K562 (cell line): ENCODE measurements at regions not wholly inside any gene's neighbourhood (a gene's known extent, or its start where the extent isn't known, plus 50 kb on each side); places are given as distances from the start of the nearest gene placed in this dataset.

Source experiments
- ATAC-seq: fragments of 200-7000 bp; cut with Tn5 transposase; 3 replicates; pipeline ENCODE4 v1.9.1; 2020; ENCODE audit warnings: moderate library complexity
- BruUV-seq: library from RNA; stranded (reverse); fragments of 400-500 nt; replicated peaks from 2 replicates; lab custom pipeline; 2021; lab: Mats Ljungman, UMichigan
- CTCF ChIA-PET: fragments of 300-600 bp; formaldehyde crosslinking; extraction: SDS; loops from one replicate; lab custom pipeline; 2021; ENCODE audit warnings: low intra/inter-chr PET ratio; lab: Yijun Ruan, JAX
- POLR2A ChIA-PET: fragments of 300-600, 350-650 bp; sonication (Branson Sonifier 250); formaldehyde crosslinking; extraction: SDS; loops from one replicate; lab custom pipeline; 2021; ENCODE audit warnings: antibody characterized with exemption, inconsistent platforms; lab: Yijun Ruan, JAX
- DNase-seq, 4 experiments: peaks; one replicate each; pipeline versions ENCODE4 v3.0.0 to v3.0.0-alpha.2; 2011 to 2018; ENCODE audit warnings: low spot score in 3 of 4, mixed read lengths in 3 of 4; ENCODE audit errors: extremely low read depth in 1 of 4
- FAIRE-seq: peaks from 2 replicates; lab custom pipeline; 2011; peaks lifted over from hg19 to GRCh38; lab: Jason Lieb, UNC
- H2AFZ ChIP-seq: 2 replicates; pipeline ENCODE4 v1.6.0; 2011; ENCODE audit warnings: low read depth, low read length, control low read depth, inconsistent platforms
- H3K27ac ChIP-seq: fragments of 200-600 bp; 3 replicates; pipeline ENCODE4 v1.8.0; 2011; ENCODE audit warnings: low read depth, mild to moderate bottlenecking, control low read depth, inconsistent platforms, low read length, moderate library complexity, mixed read lengths; ENCODE audit errors: extremely low read depth
- H3K27me3 ChIP-seq, 2 experiments: fragments of 300-600 bp in 1 of 2; 2 replicates in 1 of 2; 3 replicates in 1 of 2; pipeline versions ENCODE4 v1.6.0 to v1.8.0; 2011; ENCODE audit warnings: inconsistent platforms in 2 of 2, low read length in 2 of 2, mild to moderate bottlenecking in 1 of 2, mixed read lengths in 1 of 2, moderate library complexity in 1 of 2; ENCODE audit not compliant: control insufficient read depth in 2 of 2, insufficient read depth in 2 of 2
- H3K36me3 ChIP-seq: fragments of 300-600 bp; 3 replicates; pipeline ENCODE4 v1.8.0; 2011; ENCODE audit warnings: mild to moderate bottlenecking, low read length, inconsistent platforms; ENCODE audit not compliant: control insufficient read depth, insufficient read depth
- H3K4me1 ChIP-seq, 2 experiments: fragments of 200-600 bp in 1 of 2; replicated peaks in 1 of 2; 2 replicates in 1 of 2; 3 replicates in 1 of 2; pipeline versions ENCODE4 v1.5.1 to v1.8.0; 2011; ENCODE audit warnings: inconsistent platforms in 2 of 2, low read length in 2 of 2, mild to moderate bottlenecking in 1 of 2, mixed read lengths in 1 of 2, moderate library complexity in 1 of 2; ENCODE audit not compliant: control insufficient read depth in 2 of 2, insufficient read depth in 2 of 2
- H3K4me2 ChIP-seq: 2 replicates; pipeline ENCODE4 v1.6.1; 2011; ENCODE audit warnings: low read length, control low read depth, inconsistent platforms, mixed read lengths; ENCODE audit not compliant: insufficient read depth
- H3K4me3 ChIP-seq: fragments of 200-600 bp; sonication (generic), shearing (Covaris generic); 2 replicates; pipeline ENCODE4 v1.5.1; 2016; ENCODE audit warnings: control low read depth, inconsistent platforms
- H3K79me2 ChIP-seq: fragments of 200-600 bp; 3 replicates; pipeline ENCODE4 v1.8.0; 2011; ENCODE audit warnings: low read length, inconsistent platforms; ENCODE audit not compliant: control insufficient read depth, insufficient read depth
- H3K9ac ChIP-seq, 2 experiments: 2 replicates each; pipeline versions ENCODE4 v1.6.0 to v1.6.1; 2011; ENCODE audit warnings: low read depth in 2 of 2, low read length in 2 of 2, control low read depth in 1 of 2, inconsistent platforms in 1 of 2, mild to moderate bottlenecking in 1 of 2, mixed read lengths in 1 of 2; ENCODE audit not compliant: insufficient read depth in 1 of 2
- H3K9me1 ChIP-seq: one replicate; pipeline ENCODE4 v1.6.0; 2011; ENCODE audit warnings: inconsistent platforms, mild to moderate bottlenecking, low read length, moderate library complexity; ENCODE audit not compliant: control insufficient read depth, insufficient read depth
- H3K9me3 ChIP-seq: replicated peaks from 2 replicates; pipeline ENCODE4 v1.5.1; 2011; ENCODE audit warnings: low read depth, low read length, inconsistent platforms; ENCODE audit not compliant: control insufficient read depth, insufficient read depth
- H4K20me1 ChIP-seq: replicated peaks from 2 replicates; pipeline ENCODE4 v1.6.1; 2011; ENCODE audit warnings: low read length, inconsistent platforms, mixed read lengths; ENCODE audit not compliant: control insufficient read depth, insufficient read depth
- CBX8 ChIP-seq: fragments of 200-600 bp; sonication (generic); IDR thresholded peaks from 2 replicates; pipeline ENCODE4 v1.6.1; 2012; ENCODE audit warnings: borderline replicate concordance, mixed run types, low read depth, mild to moderate bottlenecking, moderate library complexity, mixed read lengths, low read length, control low read depth, inconsistent platforms; ENCODE audit not compliant: poor library complexity, severe bottlenecking; ENCODE audit errors: extremely low read depth
- HBP1 ChIP-seq: fragments of 450-650 bp; formaldehyde crosslinking; IDR thresholded peaks from 2 replicates; pipeline ENCODE4 v1.4.0; 2022; ENCODE audit warnings: missing genetic modification characterization
- MCM2 ChIP-seq: fragments of 450-650 bp; IDR thresholded peaks from 2 replicates; pipeline ENCODE4 v1.6.1; 2017; ENCODE audit warnings: low read depth, mild to moderate bottlenecking
- SMARCA5 ChIP-seq: fragments of 450-650 bp; IDR thresholded peaks from 2 replicates; pipeline ENCODE4 v1.6.1; 2016
- WGBS: fragments of 100-300 bp; shearing (Covaris generic); methylation state at CpG from one replicate; pipeline ENCODE4 v1.1.6; 2016; ENCODE audit warnings: low coverage, mixed read lengths; ENCODE audit not compliant: insufficient coverage; ENCODE audit errors: missing lambda C conversion rate; 5-methylcytosine and 5-hydroxymethylcytosine counted together
- in situ Hi-C: fragments of 300-500 bp; cut with MboI; formaldehyde crosslinking; loops from 4 replicates; pipeline ENCODE4 v1.15.0; 2018; ENCODE audit warnings: inconsistent platforms, mixed read lengths
- intact Hi-C: fragments of 100-400 bp; cut with micrococcal nuclease; formaldehyde crosslinking; loops from 2 replicates; pipeline ENCODE4 v1.14.2; 2022

- POLR2A ChIA-PET: no interaction called here
- Histone ChIP-seq H4K20me1 (no peaks in the 10 kb centered on the region), H3K79me2 (no peaks in the 10 kb centered on the region), H3K27me3 (no peaks in the 10 kb centered on the region), H3K4me1 (no peaks in the 10 kb centered on the region), H3K36me3 (no peaks in the 10 kb centered on the region), H3K9me3 (no peaks in the 10 kb centered on the region), H3K9me1 (no peaks in the 10 kb centered on the region), H3K4me2 (no peak overlapping the region), H3K9ac (no peak overlapping the region), H2AFZ (no peak overlapping the region), H3K27ac (no peak overlapping the region), H3K4me3 (no peak overlapping the region)
- ATAC-seq: no peak
- no TSS peak for BruUV-seq
- in situ Hi-C loops: no loop called here
- WGBS: 18% methylated on average over 6 of the region's 6 CpGs
- no peak for DNase-seq
- intact Hi-C loops: no loop called here
- CTCF ChIA-PET: no interaction called here
- no peak for FAIRE-seq
- TF ChIP-seq MCM2: no peak
These were observed 491.1 kb downstream of the UTRN start for GRCh38 chr6:144776031-144776819.

GRCh38 chr6:144777249-144777648, 492.1 kb downstream of the UTRN start:
- DNase-seq (no peak), ATAC-seq (no peak), FAIRE-seq (no peak)
- Histone ChIP-seq H3K4me2 (no peak overlapping the region), H3K27me3 (no peaks in the 10 kb centered on the region), H3K27ac (no peak overlapping the region), H3K9me1 (no peaks in the 10 kb centered on the region), H3K79me2 (no peaks in the 10 kb centered on the region), H2AFZ (no peak overlapping the region), H4K20me1 (no peaks in the 10 kb centered on the region), H3K9ac (no peak overlapping the region), H3K4me1 (no peaks in the 10 kb centered on the region), H3K9me3 (no peaks in the 10 kb centered on the region), H3K36me3 (no peaks in the 10 kb centered on the region), H3K4me3 (no peak overlapping the region)
- no peak for TF ChIP-seq CBX8
- no peak for TF ChIP-seq SMARCA5
- TF ChIP-seq HBP1 (CRISPR knock-in tag): no peak
- no TSS peak for BruUV-seq
- CTCF ChIA-PET: no interaction called here
- in situ Hi-C loops (no loop called here), intact Hi-C loops (no loop called here)
- POLR2A ChIA-PET: no interaction called here
